ENCODE measurements at regions not wholly inside any gene's neighbourhood (a gene's known extent, or its start where the extent isn't known, plus 50 kb on each side); places are given as distances from the start of the nearest gene placed in this dataset.

DNA sequence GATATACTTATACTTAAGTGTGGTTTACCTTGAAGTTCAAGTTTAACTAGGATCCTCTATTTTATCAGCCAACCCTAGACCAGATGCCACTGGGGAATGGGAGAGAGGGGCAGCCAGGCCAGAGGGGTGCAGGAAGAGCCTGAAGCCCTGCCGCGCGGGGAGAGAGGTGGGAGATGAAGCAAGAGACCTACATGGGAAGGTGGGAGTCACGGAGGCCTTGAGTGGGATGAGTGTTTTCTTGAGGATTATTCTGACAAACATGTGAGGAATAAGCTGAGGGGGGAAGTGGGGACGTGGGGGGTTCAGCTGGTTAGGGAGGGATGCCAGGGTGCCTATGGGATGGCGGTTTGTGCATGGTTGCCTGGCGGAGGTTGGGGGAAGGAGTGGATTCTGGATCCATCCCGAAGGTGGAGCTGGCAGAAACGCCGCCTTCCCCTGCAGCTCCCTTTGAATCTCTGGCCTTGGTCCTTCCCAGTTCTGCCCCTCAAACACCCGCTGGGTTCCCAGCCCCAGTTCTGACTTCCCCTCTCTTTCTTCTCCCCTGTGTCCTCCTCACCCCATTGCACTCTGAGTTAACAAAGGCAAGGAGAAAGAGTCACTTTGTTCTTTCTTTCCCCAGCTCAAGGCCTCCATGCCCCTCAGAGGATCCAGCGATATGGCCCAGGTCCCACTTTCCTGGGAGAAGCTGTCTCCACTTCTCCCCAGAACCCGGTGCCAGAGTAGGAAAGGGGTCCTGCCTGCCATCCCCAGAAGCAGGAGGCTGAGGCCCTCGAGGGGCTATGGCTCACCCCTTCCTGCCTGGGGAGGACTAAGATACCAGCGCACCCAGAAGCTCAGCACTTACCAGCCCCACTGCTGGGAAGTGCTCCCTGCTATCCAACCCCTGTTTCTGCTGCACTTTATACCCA lies 274.2 kb downstream of the UACA start:
- DNase-seq: no peak

DNA sequence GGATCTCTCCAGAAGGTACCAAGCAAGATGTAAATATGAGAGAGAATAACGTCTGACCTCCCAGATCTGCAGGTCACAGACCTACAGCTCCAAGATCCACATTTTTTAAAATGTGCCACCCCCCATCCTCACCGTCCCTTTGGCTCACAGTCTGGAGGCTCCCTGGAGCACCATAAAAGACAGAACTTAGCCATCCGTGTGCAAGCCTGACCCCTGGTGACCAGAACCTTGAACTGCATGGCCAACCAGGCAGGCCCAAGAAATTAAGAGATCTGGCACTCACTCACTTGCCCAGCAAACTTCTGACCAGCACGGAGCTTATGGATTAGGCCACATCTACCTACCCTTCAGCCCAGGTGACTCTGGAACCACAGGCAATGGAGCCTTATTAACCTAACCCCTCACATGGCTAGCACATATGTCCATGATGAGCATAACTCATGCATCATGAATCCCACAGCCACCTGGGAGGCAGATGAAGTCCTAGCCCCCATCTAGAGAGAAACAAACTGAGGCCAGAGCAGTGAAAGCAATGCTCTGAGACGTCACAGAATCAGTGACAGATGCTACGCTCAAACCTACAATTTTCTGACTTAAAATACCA lies 275.3 kb downstream of the UACA start:
- DNase-seq: peak; percentile 58 to 67

DNA sequence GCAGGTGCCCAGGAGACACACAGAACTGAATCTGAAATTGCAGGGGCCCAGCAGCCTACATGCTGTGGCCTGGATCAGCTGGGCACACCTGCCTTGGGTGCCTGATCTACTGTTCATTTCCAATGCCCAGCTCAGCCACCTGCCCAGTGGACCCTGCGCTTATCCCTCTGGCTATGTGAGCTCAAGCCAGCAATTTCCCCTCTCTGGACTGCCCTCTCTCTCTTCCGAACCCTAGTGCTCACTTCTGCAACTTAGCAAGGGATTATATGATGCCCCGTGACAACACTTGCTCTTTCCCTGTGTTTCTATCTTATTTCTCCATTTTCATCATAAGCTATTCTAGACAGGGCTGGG lies 276.0 kb downstream of the UACA start:
- no peak for DNase-seq

DNA sequence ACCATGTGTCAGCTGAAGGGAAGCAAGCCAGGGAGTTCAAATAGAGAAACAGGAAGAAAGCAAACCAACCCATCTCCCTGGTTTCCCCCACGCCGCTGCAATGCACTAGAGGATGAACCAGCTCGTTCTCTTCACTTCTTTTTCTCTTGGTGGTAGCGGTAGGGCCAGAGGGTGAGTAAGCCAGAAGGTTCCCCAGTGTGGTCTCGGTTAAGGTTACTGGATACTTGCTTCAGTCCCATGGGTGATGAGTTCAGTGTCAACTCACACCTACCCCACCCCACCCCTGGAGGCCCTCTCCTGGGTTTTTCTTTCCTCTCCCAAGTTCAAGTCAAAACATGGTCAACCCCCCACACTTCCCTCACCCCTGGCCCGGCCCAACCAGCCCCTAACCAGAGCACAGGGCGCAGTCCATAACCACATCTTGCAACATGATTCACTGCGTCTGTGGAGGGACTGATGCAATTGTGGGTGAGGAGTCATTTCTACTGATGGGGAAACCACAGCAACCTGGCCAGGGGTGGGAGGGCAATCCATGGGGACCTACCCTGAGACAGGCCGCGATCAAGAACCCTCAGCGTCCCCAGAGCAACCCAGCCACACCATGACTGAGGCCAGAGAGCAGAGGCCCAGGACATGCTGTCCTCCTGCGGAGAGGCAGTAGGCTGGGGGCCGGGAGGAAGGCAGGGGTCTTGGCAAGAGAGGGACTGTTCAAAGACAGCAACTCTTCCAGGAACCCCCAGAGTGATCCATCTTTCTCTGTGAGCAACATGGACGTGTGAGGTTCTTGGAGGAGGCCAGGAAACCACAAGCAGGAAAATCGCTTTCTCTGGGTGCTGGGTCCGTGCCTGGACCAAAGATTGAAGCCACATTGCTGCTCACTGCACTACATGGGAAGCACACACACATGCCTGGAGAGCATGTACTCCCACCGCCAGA lies 276.6 kb downstream of the UACA start:
- DNase-seq: peak in 1 of 2 experiments; percentile 43

DNA sequence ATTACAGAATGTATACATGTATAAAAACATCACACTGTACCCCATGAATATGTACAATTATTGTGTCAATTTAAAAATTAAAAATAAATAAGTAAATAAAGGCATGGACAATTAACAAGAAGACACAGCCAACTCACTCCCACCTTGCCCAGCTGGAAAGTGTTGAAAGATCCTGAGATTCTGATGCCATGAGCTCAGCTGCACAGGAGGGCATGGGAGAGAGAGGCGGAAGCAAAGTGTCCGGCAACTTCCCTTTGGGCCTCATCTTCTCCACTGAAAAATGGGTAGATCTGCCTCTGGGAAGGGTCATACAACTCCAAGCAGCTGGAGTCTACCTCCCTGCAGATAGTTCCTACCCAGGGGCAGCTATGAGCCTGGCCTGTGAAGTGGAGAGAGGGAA lies 277.3 kb downstream of the UACA start:
- DNase-seq: no peak

DNA sequence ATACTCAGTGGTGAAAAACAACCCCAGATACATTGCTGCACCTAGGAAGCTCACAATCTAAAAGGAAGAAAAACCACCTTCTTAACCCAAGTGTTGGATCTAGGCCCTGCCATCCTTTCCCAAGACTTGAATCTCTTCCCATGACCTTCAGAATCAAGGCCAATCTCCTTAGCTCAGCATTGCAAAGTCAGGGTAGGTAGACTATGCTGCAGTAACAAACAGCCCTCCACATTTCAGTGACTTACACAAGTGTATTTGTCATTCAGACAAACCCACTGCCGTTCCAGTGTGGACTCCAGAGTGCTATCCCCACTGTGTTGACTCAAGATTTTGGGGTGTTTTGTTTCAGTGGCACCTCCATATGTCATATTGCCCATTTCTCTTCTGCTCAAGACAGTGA lies 278.4 kb downstream of the UACA start:
- no peak for DNase-seq

DNA sequence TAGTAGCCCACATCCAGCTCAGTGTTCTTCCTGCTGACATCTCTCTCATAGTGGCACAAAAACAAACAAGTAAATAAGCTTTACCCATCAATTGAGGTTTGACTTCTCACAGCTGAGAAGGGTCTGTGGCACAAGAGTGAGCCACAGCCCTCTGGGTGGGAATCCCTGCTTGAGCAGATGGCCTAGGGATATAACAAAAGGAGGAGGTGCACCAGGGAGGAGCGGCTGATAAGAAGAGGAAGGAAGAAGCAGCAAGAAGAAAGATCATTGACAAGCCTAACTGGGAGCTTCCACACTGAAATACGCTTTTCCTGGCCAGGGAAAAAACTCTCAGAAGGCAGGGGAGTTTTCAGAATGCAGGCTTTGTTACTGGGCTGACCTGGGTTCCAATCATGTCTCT lies 279.8 kb downstream of the UACA start:
- no peak for DNase-seq

DNA sequence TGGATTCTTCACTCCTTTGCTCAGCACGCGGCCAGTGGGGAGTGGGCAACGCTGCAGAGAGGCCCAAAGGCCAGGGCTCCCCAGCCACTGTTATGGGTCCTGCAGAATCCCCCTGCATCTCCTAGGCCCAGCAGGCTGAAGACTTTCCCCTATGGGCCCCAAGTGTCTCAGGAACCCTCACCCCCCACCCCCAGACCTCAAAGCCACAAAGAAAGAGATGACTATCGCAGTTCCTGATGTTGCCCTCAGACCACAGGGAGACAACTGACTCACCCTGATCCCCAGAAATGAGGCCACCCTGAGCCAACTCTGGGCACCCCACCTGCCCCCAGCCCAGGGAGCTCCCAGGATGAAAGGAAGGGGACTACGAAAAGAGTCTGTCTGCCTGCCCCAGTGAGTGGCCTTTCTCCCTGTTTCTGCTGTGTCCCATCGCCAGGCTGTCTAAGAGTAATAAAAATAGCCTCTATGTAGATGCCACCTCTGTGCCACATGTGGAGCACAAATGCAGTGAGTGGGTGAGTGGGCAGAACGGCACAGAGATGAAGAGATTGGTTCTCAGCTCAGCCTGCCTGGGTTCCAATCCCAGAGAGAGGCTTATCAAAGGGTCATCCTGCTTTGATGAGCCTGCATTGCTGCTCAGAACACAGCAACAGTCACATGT lies 283.0 kb downstream of the UACA start:
- DNase-seq: peak in 1 of 2 experiments; percentile 49

DNA sequence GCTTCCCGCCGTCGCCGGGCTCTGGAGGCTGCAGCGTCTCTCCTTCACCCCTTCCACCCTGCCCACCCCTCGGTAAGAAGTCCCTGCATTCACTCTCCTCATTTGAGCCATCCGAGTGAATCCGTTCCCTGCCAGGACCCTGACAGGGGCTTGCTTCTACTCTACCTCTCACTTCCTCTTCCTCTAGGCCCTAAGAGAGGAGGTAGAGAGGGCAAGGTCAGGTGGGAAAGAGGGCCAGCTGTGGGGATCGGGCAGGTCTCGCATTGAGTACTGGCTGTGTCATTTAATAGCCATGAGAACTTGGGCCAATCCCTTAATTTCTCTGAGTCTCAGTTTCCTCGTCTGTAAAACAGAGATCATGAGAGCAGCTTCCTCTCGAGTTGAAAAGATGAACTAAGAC lies 283.6 kb downstream of the UACA start:
- DNase-seq: no peak

DNA sequence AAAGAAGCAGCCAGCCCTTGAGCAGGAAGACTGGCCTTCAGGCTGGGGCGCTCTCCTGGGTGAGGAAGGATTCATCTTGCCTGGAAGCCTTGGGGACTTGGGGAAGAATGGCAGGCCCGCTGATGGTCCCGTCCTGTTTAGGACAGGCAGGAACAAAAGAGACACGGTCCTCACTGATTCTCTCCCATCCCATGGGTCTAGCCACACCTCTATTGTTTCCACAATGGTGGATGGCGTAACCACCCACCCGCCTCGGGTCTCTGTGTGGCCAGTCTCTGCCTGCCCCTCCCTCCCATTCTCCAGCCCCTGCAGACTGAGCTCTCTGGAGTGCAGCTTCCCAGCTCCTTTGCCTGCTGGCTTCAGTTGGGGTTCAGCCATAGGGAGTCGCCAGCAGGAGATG lies 284.3 kb downstream of the UACA start:
- no peak for DNase-seq

DNA sequence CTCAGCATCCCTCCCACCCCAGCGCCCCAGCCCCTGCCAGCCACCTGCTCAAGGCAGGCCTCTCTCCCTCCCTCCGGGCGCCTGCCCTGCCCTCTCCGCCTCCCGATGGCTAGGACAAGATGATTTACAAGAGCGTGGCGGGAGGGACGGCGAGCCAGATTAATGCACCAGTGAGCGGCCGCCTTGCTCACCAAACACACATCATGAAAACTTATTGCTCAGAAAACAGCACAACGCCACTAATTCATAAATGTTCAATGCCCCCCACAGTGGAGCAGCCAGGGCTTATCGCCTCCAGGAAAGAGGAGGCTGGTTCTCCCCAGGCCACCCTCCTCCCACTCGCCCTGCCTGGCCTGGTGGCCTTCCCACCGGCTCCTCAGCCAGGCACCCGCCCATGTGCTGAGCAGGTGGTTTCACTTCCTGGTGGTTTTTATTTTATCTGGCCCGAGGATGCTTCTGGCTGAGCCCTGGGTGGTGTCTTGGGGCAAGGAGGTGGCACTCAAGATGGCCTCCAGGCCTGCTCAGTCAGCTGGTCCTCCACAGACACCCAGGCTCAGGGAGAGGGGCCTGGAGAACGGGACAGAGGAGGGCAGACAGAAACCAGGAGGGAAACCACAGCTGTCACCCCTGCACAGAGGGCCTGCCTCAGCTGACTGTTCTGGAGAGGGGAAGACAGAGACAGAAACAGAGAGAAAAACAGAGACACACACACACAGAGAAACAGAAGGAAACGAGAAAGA lies 284.9 kb downstream of the UACA start:
- no peak for DNase-seq

DNA sequence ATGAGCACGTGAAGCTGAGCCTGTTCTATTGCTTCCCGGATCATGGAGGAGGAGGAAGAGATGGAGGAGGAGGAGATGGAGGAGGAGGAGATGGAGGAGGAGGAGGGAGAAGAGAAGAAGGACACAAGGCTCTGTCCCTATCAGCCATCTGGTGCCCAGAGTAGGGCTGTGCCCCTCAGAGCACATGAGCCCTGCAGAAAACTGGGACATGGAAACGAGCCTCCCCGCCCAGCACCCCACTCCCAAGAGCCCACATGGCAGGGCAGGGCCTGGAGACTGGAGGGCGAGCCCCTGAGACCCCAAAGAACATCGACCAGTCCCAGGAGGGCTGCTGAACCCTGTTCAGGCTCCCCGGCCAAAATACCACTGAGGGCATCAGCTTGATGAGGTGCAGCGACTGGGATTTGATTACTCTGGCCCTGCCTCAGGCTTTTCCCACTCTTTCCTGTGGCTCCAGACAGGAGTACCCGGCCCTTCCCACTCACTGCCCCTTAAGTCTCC lies 285.6 kb downstream of the UACA start:
- no peak for DNase-seq

DNA sequence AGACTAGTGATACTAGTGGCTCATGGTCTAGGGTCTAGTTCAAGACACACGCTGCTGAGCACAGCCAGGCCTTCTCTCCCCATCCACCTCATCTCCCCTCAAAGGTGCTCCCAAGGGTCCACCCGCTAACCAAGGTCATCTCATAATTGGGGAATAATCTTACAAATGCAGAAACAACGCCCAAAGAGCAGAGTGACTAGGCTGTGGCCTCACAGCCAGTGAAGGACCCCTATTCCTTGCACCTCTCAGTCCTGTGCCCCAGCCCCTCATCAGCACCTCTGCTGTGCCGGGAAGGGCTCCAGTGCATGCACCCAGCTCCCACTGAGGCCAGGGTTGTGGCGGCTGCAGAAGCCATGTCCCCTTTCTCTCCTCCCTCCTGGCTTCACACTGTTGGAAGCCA lies 286.9 kb downstream of the UACA start:
- DNase-seq: no peak

DNA sequence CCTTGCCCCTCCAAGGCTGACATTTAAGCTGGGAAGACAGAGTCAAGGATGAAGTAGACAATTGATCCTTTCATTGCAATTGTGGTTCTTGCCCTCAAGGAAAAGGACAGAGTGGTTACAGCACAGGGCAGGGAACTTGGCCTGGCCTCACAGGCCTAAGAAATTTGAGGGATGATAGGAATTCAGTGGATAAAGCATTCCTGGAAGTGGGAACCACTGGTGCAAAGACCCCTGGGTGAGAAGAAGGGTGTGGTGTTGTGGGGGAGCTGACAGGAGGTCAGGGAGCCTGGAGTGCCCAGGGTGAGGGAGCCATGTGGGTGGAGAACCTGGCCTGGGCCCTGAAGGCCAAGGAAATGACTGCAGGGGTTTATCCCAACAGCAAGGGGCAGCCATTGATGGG lies 287.4 kb downstream of the UACA start:
- no peak for DNase-seq

DNA sequence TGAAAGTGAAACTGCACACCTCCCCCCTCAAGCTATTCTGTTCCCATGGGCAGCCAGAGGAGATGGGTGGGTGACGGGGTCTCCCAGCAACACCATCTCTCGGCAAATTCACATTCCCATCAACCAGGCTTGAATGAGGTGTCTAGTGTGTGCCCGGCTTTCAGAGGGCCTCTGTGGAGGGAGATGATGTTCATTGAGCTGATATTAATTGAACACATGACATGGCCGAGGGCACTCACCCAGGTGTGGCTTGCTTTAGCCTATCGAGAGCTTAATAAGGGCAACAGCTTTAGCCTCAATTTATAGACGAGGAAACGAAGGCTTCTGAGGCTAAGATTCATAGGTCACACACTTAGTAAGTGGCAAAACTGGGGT lies 288.0 kb downstream of the UACA start:
- no peak for DNase-seq

DNA sequence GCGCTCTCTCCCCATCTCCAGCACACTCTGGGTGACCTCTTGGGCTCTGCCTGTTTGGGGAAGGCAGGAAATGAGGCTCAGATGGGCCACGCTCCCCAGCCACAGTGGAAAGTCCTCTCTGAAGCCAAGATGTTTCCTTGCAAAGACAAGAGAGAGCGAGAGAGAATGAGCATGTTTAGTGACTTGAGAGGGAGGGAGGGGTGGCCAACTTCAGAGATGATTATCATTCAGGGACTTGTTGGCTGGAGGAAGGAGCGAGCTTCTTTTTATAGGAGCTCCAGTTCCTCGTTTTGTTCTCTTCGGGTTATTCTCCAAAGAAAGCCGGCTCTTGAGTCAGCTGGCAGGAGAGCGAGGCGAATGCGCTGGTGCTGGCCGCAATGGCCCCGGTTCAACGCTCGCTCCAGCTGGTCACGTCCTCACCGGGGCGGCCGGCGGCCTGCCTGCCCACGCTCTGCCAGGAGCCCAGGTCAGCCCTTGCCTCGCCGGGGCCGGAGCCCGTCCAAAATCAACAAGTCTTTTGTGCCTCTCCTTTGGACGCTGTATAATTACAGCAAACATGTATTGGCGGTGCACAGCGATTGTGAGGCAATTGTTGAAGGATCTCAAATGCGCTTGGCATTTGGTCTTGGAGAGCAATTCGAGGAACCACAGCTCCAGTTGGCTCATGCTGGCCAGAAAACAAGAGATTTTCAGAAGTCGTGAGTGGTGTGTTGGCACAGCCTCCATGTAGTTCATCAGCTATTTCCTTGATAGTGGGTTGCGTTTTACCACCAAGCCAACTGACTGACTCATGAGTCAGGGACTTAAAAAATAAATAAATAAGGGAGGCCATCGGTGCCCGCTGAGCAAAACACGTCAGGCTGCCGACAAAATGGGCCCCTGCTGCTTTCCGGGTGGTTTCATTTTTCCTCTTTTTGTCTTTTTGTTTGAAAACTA lies 288.6 kb downstream of the UACA start:
- DNase-seq: peak in 1 of 2 experiments; percentile 40

DNA sequence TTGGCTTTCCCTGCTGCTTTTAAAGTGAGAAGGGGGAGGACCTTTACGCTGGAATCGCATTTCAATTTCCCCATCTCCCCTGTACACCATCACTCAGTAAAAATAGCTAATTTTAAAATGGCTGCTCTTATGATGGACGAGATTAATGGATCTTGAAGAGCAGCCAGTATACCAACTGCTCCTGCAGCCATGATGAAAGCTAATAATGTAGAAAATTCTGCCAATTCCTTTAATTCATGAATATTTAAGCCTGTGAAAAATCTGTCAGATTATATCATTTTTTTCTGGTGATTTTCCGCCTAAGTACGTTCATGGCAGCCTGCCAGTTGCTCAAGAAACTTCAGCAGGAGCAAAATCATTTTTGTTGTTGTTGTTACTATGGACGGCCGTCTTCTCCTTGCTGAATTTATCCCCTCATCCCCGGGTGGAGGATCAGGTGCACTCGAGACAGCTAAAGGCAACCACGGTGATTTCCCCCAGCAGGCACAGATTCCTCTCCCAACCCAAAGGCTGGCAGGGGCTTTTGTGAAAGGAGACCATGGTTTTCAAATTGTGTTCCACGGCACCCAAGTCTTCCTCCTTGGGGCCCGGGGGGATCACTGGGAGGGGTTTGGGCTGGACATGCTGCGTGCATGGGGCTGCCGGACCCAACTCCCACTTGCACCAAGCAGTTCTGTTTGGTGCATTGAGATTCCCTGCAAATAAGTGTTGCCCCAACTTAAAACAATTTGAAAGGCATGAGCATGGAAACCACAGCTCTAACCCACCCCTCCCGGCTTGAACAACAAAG lies 289.6 kb downstream of the UACA start:
- DNase-seq: no peak

DNA sequence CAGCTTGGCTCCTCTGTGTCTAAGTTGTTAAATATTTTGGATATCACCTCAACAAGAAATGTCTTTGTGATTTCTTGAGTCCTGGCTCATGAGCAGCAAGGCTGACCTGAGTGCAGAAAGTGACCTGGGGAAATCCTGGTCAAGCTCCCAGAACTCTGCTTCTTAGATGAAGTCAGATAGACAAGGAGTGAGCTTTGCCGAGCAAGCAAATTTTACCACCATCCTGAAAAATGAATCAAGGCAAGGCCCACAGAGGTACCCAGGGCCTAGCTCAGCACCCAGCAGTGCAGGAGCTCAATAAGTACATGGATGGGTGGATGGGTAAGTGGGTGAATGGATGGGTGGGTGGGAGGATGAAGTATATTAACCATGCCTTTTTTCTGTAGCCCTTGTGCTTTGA lies 291.8 kb downstream of the UACA start:
- DNase-seq: no peak

DNA sequence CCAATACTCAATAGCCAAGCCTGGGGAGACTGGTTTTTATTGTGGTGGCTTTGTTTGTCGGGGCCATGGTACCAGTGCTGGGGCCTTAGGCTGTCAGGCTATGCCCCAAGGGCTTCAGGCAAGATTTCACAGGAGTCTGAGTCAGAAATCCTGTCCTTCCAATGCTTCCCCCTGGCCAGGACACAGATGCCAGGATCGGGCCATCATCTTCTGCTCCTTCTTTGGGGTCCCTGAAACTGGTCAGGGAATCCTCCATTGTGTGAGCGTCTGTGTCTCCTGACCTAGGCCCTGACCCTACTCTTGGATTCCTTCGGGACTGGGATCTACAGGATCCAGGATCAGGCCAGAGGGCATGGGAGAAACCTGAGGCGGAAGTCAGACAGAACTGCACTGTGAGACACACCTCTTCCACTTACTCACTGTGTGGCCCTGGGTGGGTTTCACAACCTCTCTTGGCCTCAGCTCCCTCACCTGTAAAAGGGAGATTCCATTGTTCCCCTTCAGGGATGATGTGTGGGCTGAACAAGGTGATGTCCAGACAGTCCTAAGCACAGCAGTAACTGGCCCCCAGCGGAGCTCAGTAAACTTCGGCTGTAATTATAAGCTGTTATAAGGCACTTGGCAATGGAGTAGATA lies 292.7 kb downstream of the UACA start:
- no peak for DNase-seq

Measured in stimulated activated CD4-positive, alpha-beta T cell treated with anti-CD3 and anti-CD28 coated beads, Interleukin-4, amount 100 ng/mL, for 4 hours (primary cell).